ENCODE measurements at regions not wholly inside any gene's neighbourhood (a gene's known extent, or its start where the extent isn't known, plus 50 kb on each side); places are given as distances from the start of the nearest gene placed in this dataset.
"Not testable (repeated sequence)": the region's sequence is repeated elsewhere in the genome, so short reads cannot be mapped to it uniquely, and the experiment has no call there.

DNA sequence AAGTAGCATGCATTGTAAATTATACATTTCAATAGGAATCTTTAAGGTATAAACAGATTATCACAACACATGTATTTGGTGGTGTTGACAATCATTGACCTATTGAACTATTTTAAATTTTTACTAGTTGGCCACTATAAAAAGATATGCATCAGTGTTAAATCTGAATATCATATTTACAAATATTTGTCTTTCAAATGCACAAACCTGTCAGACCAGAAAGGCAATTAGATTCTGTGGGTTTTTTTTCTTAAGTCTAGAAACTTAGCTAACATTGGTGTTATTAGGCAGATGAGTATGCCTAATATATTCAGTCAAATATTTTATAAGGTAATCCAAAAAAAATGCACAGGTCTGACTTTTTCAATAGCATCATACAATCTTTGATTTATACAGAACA is 241.4 kb upstream of the DGKB start:
- FAIRE-seq = no peak

DNA sequence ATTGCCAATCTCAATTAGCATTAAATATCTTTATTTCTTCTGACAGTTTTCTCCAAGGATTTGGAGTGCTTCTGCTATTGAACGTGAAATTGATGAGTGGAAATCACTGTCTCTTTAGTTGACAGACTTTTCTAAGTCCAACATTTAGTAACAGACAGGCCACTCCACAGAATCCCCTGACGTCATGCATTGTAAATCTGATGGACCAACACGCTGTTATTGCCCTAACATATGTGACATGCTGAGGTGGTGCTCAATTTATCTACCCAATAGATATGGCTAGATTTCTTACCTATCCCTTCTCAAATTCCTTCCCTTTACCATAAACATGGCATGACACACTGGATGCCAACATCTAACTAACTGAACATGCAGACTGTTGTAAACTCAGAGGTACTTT is 240.6 kb upstream of the DGKB start:
- no peak for FAIRE-seq

DNA sequence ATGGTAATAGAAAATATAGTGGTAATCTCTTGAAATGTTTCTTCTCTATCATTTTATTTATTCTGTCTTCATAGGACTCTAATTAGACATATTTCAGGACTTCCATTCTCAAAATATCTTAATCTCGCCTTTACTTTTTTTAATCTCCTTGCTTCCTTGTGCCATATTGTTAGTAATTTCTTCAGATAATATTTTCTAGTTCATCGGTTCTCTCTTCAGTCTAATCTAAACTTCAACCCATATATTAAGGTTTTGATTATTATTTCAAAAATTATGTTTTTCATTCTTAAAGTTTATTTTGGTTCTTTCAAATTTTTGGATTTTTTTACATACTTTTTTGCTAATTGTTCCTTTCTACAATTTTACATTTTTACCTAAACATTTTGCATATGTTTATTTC is 237.9 kb upstream of the DGKB start:
- no peak for FAIRE-seq

DNA sequence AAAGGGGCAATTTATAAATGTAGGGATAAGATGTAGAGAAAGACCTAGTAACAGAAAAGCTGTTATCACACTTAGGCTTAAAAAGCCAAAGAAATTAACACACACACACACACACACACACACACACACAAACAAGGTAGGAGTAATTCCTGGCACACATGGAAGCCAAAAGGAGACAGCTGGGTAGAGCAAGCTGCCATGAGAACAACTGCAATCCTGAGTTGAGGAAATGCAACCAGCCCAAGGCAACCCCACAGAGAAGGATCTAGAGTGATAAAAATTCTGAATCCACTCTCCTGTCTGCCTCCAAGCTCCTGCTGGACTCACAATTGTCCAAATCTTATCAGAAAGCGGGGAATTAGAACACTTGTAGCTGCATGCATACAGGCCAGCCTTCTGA is 229.1 kb upstream of the DGKB start:
- no peak for FAIRE-seq

DNA sequence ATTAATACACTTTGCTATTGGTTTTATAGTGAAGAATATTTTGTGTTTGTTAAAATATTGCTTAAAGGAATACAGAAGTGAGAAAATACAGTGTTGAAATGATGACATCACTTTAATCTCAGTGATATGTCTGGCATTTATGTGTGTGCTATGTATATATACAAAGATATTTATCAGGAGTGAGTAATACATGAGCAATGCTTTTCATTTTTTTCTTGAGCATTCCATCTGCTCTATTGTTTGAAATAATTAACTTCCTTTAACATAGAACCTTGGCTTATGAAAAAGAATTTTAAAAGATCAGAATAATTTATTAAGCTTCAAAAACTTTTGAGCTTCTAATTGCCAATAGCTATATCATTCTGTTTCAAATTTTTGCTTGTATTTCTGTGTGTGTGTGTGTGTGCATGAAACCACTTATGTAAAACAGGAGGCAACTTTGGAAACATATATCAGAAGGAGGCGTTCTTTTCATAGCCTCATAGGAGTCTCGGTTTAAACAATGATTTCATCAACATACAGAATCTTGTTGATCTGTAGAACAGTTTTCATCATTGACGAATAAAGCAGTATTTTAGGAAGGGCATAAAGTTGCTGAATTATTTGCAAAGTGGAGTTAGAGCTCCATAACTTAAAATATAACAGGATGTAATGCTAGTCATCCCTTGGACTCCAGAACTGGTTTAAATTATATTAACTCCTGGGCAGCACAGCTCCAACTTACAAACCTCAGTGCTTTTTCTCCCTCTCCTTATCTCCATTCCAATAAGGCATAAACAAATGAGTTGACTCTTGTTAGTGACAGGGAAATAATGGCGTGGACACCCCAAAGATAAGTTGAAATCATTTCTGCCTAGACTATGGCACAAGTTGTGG is 228.4 kb upstream of the DGKB start:
- no peak for FAIRE-seq

DNA sequence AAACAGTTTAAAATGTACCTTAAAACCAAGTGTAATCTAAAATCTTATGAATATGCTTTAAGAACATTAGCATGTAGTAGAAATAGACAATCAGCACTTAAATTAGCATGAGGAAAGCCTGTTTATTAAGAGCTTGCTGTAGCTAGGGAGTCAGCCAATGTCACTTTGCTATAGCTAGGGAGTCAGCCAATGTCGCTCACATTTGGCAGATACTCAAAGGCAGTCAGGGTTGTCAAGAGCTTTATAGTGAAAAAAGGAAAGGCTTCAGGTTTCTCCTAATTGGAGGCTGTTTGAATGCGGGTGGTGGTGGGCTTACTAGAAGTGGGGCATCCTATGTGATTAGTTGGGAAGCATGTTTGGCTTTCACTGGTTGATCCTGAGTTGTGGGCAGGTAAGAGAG is 226.2 kb upstream of the DGKB start:
- FAIRE-seq = no peak

DNA sequence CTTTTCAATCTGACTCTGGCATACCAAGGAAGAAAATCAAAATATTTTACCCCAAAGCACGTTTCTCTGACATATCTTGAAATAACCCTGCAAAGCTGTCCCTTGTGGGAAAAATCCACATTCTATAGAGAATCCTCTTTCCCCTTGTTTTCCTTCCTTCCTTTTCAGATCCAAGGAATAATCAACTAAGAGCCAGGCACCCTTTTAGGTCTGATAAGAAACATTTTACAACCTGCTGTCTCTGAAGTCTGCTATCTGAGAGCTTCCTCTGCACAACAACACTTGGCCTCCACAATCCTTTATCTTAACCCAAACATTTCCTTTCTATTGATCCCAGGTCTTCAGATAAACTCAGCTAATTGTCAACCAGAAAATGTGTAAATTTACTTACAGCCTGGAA is 224.1 kb upstream of the DGKB start:
- FAIRE-seq = not testable (repeated sequence)

DNA sequence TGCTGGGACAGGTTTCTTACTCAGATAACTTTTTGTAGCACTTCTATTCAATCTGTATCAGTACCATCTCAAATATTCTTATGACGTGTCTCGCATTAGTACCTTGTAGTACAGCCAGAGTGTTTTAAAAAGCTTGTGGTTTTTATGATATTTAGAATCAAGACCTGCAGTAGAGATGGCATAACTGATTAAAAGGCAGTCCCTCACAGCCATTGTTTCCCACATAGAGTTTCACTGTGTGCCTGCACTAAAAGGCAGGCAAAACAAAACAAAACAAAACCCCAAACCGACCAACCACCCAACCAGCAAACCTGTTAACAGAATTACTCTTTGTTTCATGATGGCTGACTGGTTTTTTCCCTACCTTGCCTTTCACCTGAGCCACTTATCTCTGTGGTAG is 221.3 kb upstream of the DGKB start:
- FAIRE-seq = no peak

DNA sequence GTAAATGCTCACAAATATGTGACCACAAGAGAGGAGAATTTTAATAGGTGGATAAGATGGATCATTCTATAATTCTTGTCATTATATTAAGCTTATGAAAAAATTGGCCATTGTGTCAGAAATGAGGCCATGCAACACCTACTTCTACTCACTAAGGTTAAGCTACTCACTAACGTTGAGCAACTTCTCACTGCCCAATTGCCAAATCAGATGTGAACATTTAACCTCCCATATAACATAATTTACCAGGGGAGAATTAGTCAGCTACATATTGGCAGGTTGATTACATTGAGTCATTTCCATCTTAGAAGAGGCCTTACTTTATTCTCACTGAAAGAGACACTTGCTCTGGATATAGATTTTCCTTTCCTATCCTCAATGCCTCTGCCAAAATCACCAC is 211.2 kb upstream of the DGKB start:
- no peak for FAIRE-seq

DNA sequence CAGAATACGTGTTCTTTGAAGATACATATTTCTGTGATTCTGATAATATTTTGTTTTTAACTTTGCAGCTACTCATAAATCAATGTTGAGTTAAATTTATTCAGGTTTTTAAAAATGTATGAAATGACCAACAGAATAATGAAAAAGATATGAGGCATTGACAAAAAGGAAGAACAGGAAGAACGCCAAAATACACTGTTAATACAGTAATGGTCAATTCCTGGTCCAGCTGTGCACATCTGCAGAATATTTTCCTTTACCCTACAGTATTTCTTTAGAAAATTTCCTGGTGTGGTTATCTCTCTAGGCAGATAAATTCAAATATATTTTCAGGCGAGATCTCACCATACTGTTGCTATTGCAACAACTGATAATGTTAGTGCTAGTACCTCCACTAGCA is 203.2 kb upstream of the DGKB start:
- FAIRE-seq = no peak

DNA sequence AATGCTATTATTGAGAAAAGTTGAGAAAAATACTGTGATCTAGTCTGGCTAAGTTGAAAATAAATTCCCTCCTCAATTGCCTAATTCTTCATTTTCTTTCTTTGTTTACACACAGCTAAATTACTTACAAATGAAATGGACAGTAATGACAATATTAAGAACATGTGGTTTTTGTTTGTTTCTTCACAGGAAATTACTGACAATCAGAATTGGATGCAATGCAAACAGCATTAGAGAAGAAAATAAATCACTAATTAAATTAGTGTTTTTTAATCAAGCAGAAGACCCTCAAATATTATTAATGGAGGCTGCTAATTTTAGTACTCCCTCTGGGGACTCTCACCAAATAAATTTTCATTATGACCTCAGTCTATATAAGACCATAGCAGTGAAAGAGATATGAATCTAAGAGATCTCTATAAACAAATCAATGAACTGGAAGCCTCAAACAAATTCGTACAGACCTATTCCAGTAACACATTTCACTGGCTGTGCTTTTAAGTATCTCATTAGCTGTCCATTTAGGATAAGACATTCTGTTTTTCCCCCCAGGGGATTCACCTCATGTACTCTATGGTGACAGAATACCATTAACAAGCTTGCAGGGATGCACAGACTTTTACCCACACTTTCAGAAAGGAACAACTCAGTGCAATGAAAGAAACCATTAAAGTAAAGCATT is 202.0 kb upstream of the DGKB start:
- peak; percentile 72 for FAIRE-seq

DNA sequence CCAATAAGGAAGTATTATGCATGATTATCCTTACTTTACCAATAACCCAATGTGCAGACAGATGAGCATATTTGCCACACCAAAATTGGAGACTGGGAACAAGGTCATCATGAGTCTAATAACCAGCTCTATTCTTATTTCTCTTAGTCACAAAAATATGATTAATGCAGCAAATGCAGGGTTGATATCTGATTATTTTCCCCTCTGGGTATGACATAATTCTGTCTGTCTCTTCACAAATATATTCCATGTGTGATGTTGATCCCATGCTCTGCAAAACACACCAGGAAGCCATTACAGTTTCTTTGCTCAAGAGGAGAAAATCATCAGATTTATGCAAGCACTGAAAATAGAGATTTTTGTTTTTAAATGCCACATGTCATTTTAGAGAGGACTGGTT is 196.5 kb upstream of the DGKB start:
- no peak for FAIRE-seq

DNA sequence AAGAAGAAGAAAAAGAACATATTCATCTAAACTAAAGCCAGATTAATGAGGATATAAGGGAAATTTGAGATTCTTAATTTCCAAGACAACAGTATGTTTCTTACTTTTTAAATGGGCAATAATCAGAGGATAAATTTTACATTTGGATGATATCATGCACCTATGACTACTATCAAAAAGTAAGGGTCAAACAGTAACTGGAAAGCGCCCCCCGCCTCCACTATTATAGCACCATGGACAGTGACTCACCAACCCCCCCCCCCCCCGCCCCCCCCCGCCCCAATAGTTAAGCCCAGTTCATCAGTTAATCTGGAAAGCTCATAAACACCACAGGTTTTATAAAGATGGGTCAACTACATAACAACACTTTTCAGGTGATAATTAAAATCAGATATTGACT is 194.3 kb upstream of the DGKB start:
- FAIRE-seq = no peak

DNA sequence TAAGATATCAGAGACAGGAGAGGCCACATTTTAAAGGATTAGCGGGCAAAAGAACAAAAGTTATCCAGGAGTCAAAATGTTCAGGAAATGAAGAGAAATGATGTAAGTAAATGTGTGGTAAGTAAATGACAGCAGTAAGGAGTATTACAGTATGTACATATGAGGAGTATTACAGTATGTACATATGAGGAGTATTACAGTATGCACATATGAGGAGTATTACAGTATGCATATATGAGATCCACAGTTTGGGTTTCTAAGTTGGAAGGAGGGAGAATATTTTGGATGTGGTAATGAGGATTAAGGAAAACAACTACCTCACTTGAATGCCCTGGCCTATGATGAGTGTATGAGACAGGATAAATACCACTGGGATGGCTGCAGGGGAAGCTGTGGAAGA is 192.4 kb upstream of the DGKB start:
- FAIRE-seq = no peak

DNA sequence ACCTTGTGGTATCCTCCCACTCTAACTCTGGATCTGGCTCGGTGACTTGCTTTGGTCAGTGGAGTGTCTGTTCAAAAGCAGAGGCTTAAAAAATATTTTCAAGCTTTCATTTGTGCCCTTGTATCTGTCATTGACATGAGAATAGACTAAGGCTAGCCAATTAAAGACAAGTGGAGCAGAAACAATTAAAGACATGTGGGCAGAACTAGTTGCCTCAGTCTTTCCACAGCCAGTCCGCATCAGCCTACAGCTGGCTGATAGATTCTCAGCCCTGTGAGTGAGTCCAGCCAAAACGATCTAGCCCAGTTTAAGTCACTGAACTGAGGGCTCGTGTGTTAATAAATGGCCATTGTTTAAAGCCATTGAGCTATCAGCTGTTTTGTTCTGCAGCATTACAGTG is 185.2 kb upstream of the DGKB start:
- FAIRE-seq = no peak

DNA sequence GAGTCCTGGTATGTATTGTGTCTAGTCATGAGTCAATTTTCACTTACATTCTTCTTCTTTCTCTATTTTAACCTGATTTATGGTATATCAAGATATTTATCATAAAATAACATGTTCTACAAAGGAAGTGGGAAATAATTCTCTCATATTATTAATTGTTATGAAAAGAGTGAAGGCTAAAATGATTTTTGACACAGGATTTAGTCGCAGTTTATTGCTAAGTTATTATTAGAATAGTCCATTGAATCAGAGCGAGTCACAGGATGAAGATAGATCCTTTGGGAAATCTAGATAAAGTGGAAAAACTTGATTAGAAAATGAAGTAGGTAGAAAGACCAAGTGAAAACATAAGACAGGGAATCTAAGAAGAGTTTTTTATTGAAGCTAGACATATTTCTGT is 184.3 kb upstream of the DGKB start:
- no peak for FAIRE-seq

DNA sequence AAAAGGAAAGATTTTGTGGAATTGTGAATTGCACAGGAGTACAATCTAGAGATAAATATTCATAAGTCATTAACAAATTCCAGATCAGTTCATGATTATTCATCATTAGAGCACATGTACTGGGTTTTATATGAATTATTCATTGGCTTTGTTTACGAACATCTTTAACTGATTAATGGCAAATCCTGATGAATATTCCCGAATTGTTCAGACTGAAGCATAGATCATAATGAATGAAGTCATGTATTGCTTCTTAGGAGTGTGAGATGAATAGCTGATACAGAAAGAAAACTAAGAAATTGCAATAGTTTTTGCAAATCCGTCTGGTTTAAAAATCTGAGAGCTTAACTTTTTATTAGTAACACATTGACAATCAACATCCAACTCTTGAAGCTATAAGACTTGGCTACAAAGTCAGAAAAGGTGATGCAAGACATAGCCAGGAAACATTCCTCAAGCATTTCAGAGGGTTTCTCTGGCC is 183.6 kb upstream of the DGKB start:
- FAIRE-seq = no peak

DNA sequence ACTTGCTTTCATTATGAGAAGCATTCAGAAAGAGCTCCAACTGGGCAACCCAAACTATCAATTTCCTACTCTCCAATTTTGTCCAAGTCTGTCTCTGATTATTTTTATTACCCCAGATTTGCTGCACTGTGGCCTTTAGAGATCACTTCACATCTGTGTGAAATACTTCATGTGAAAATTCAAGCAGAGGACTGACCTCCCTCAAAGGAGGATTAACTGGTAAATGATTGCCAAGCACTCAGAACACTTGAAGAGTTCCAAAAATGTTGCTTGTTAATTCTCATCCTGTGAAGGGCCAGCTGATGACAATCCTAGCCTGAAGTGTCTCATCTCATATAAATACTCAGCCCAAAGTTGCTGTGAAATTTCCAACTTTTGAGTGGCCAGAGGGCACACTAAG is 182.8 kb upstream of the DGKB start:
- no peak for FAIRE-seq

DNA sequence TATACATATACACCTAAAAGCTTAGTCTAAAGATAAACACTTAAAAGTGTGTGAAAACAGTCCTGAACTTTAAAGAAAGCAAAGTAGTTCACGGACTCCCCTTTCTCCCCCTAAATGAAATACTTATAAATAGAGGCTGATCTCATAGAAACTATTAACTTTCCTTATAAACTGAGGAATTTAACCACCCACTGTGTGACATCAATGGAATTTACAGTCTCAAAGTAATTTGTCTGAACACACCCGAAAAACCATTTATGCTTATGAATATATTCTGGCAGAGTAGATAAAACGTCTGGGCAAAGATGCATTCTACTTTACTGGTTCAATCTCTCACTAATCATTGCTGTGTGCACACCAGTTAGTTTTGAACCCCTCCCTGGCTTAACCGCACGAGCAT is 181.8 kb upstream of the DGKB start:
- FAIRE-seq = no peak

DNA sequence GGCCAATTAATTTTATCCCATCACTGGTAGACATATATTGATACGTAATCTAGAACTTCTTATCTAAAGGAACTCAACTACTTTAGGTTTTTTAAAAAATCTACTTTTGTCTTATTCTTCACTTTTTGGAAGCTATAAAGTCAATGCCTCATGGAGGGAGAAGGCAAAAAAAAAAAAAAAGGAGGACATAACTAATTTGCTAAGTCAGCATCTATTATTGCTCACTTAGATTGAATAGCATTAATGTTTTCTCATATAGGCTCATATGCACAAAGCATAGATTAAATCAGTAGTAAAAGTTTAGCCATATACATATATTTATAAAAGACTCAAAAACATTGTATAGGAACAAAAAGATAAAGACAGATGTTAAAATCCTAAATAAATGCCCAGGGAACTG is 179.3 kb upstream of the DGKB start:
- FAIRE-seq = no peak

DNA sequence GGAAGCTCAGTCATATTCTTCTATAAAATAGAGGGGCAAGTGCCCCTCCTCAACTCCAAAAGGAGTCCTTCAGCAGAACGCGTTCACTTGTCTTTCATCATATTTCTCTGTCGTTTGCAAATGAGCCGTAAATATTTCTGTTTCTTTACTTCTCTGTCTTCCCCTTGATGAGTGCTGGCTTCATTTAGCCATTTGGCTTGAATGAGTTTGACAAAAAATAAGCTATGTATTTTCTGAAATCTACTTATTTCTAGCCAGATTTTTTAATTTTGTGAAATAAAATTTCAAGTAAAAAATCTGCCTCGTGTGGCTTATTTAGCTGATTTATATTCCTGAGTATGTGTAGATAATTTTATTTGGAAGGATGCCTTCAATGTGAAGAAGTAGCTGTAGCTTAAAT is 170.8 kb upstream of the DGKB start:
- FAIRE-seq = no peak

DNA sequence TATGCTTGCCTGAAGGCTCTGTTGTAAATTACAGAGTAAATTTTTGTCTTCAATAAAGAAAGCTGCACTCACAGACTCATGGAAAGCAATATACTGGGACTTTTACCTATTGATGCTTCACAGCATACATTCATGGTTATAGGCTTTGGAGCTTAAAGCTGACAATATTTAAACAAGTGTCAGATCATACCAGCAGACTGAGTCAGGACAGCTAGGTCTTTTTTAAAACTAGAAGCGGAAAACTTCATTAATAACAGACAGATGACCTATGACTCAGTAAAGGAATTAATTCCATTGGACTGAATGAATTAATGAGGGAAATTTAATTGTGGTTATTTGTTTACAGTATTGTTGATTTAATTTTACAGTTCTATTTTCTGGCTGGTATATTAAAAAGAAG is 165.8 kb upstream of the DGKB start:
- no peak for FAIRE-seq

DNA sequence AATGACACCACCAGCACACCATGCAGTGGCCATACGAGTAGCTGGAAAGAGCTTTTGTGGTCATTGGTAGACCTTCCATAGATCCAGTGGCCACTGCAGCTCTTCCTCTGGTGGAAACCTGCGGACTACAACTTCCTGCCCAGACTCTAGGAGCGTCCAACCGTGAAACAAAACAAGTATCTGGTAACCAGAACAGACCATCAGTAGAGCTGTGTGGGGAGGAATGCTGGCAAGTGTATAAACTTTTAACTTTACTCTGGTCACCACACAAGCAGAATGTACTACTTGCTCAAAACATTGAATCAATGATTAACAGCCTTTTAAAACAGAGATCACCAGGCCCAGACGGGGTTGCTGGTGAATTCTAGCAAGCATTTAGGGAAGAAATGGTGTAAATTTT is 154.7 kb upstream of the DGKB start:
- no peak for FAIRE-seq

DNA sequence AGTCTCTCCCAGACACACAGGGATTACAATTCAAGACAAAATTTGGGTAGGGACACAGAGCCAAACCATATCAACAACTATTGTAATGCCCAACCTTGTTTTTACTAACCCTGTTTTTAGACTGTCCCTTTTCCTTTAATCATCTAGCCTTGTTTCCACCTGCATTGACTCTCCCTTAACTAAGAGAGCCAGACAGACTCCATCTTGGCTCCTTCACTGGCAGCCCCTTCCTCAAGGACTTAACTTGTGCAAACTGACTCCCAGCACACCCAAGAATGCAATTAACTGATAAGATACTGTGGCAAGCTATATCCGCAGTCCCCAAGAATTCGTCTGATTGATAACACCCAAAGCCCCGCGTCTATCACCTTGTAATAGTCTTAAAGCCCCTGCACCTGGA is 151.8 kb upstream of the DGKB start:
- FAIRE-seq = not testable (repeated sequence)

DNA sequence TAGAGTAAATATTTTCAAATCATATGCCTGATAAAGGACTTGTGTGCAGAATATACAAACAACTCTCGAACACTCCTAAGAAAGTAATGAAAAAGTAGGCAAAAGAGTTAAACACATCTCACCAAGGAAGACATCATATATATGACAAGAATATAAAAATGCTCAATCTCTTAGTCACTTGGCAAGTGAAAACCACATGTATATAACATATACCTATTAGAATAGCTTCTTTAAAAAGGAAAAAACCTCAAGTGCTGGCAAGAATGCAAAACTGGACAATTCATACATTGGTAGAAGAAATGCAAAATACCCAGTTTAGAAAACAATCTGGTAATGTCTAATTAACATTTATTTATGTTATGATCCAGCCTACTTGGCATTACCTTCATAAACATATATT is 146.6 kb upstream of the DGKB start:
- no peak for FAIRE-seq
